H1 (cell line): ENCODE measurements at regions not wholly inside any gene's neighbourhood (a gene's known extent, or its start where the extent isn't known, plus 50 kb on each side); places are given as distances from the start of the nearest gene placed in this dataset.

Experiments used
- CTCF ChIA-PET: fragments of 300-600 bp; sonication (Branson Sonifier 250); formaldehyde crosslinking; loops from one replicate; lab custom pipeline; 2021; ENCODE audit not compliant: partially characterized antibody; lab: Charles Lee
- POLR2A ChIA-PET: fragments of 300-600 bp; sonication (Branson Sonifier 250); formaldehyde crosslinking; loops from one replicate; lab custom pipeline; 2021; ENCODE audit warnings: inconsistent platforms; ENCODE audit not compliant: partially characterized antibody; lab: Charles Lee
- DNase-seq, 2 experiments: peaks; one replicate each; pipeline versions ENCODE4 v3.0.0 to v3.0.0-alpha.2; 2010 to 2022; ENCODE audit warnings: low spot score in 2 of 2, low read depth in 1 of 2, mixed read lengths in 1 of 2
- FAIRE-seq: peaks from 2 replicates; lab custom pipeline; 2011; peaks lifted over from hg19 to GRCh38; lab: Jason Lieb, UNC
- H2AFZ ChIP-seq: 2 replicates; pipeline ENCODE4 v1.8.1; 2012; ENCODE audit warnings: low read length, inconsistent platforms
- H2AK5ac ChIP-seq: 2 replicates; pipeline ENCODE4 v1.6.1; 2013; ENCODE audit warnings: low read depth, low read length
- H2BK120ac ChIP-seq: replicated peaks from 2 replicates; pipeline ENCODE3; 2013; ENCODE audit warnings: low read depth, low read length, inconsistent platforms
- H2BK12ac ChIP-seq: 2 replicates; pipeline ENCODE4 v1.6.1; 2013; ENCODE audit warnings: low read depth, low read length
- H2BK15ac ChIP-seq: 2 replicates; pipeline ENCODE4 v1.6.1; 2013; ENCODE audit warnings: low read length
- H2BK20ac ChIP-seq: 2 replicates; pipeline ENCODE4 v1.6.1; 2013; ENCODE audit warnings: low read length
- H2BK5ac ChIP-seq: 2 replicates; pipeline ENCODE4 v1.6.1; 2013; ENCODE audit warnings: low read depth, low read length
- H3K14ac ChIP-seq: 2 replicates; pipeline ENCODE4 v1.6.1; 2013; ENCODE audit warnings: inconsistent platforms; ENCODE audit not compliant: insufficient read length
- H3K18ac ChIP-seq: 2 replicates; pipeline ENCODE4 v1.6.1; 2013; ENCODE audit warnings: low read length; ENCODE audit errors: extremely low read depth
- H3K23ac ChIP-seq: 2 replicates; pipeline ENCODE4 v1.6.1; 2013; ENCODE audit warnings: inconsistent platforms; ENCODE audit not compliant: insufficient read length
- H3K23me2 ChIP-seq: 2 replicates; pipeline ENCODE4 v1.6.1; 2013; ENCODE audit warnings: low read depth, low read length
- H3K27ac ChIP-seq: 2 replicates; pipeline ENCODE4 v1.6.1; 2011; ENCODE audit warnings: low read depth, low read length, inconsistent platforms
- H3K27me3 ChIP-seq, 4 experiments: replicated peaks in 1 of 4; 1 replicate in 1 of 4; 2 replicates in 3 of 4; pipeline versions ENCODE4 v1.6.1 to v1.8.1; 2011 to 2013; ENCODE audit warnings: low read length in 3 of 4, mild to moderate bottlenecking in 3 of 4, inconsistent platforms in 2 of 4, mixed read lengths in 2 of 4, moderate library complexity in 1 of 4; ENCODE audit not compliant: control insufficient read depth in 3 of 4, insufficient read depth in 3 of 4; ENCODE audit errors: extremely low read depth in 1 of 4
- H3K36me3 ChIP-seq, 4 experiments: 2 replicates each; pipeline versions ENCODE4 v1.6.1 to v1.8.1; 2011 to 2013; ENCODE audit warnings: mild to moderate bottlenecking in 4 of 4, low read length in 3 of 4, moderate library complexity in 2 of 4, control low read depth in 1 of 4, inconsistent platforms in 1 of 4; ENCODE audit not compliant: insufficient read depth in 4 of 4, control insufficient read depth in 2 of 4
- H3K4ac ChIP-seq: replicated peaks from 2 replicates; pipeline ENCODE3; 2013; ENCODE audit warnings: low read length, low read depth, mixed read lengths, inconsistent platforms; ENCODE audit not compliant: insufficient read length
- H3K4me1 ChIP-seq, 4 experiments: replicated peaks in 1 of 4; 1 replicate in 1 of 4; 2 replicates in 3 of 4; pipeline versions ENCODE4 v1.6.1 to v1.8.1; 2011 to 2013; ENCODE audit warnings: low read length in 3 of 4, inconsistent platforms in 2 of 4, mixed read lengths in 1 of 4; ENCODE audit not compliant: insufficient read depth in 4 of 4, control insufficient read depth in 3 of 4
- H3K4me2 ChIP-seq, 2 experiments: 2 replicates each; pipeline versions ENCODE4 v1.6.1 to v1.8.1; 2011 to 2013; ENCODE audit warnings: low read depth in 2 of 2, low read length in 2 of 2, control low read depth in 1 of 2, inconsistent platforms in 1 of 2, mild to moderate bottlenecking in 1 of 2; ENCODE audit not compliant: insufficient read depth in 1 of 2
- H3K4me3 ChIP-seq, 4 experiments: fragments of 200-600, 300-600 bp in 1 of 4; sonication (generic), shearing (Covaris generic), sonication (Bioruptor Twin) in 1 of 4; 2 replicates each; pipeline versions ENCODE4 v1.5.1 to v1.8.1; 2011 to 2016; ENCODE audit warnings: low read length in 4 of 4, low read depth in 3 of 4, control low read depth in 2 of 4, inconsistent platforms in 2 of 4, mild to moderate bottlenecking in 2 of 4, mixed read lengths in 1 of 4, moderate library complexity in 1 of 4; ENCODE audit not compliant: insufficient read depth in 2 of 4; ENCODE audit errors: extremely low read depth in 1 of 4
- H3K56ac ChIP-seq: replicated peaks from 2 replicates; pipeline ENCODE3; 2013; ENCODE audit warnings: low read depth, mild to moderate bottlenecking, mixed read lengths, low read length, inconsistent platforms; ENCODE audit not compliant: insufficient read length
- H3K79me1 ChIP-seq: 2 replicates; pipeline ENCODE4 v1.6.1; 2013; ENCODE audit warnings: low read depth, low read length, control low read depth
- H3K79me2 ChIP-seq, 2 experiments: 2 replicates each; pipeline versions ENCODE4 v1.6.1 to v1.8.1; 2012 to 2013; ENCODE audit warnings: low read length in 2 of 2, mild to moderate bottlenecking in 2 of 2, inconsistent platforms in 1 of 2; ENCODE audit not compliant: insufficient read depth in 2 of 2, control insufficient read depth in 1 of 2
- H3K9ac ChIP-seq, 4 experiments: replicated peaks in 1 of 4; 1 replicate in 1 of 4; 2 replicates in 3 of 4; pipeline versions ENCODE4 v1.6.1 to v1.8.1; 2011 to 2013; ENCODE audit warnings: low read depth in 3 of 4, low read length in 3 of 4, control low read depth in 2 of 4, mild to moderate bottlenecking in 2 of 4, moderate library complexity in 2 of 4, inconsistent platforms in 1 of 4; ENCODE audit errors: extremely low read depth in 1 of 4
- H3K9me3 ChIP-seq, 2 experiments: 2 replicates each; pipeline versions ENCODE4 v1.6.1 to v1.8.1; 2012 to 2013; ENCODE audit warnings: mild to moderate bottlenecking in 2 of 2, moderate library complexity in 2 of 2, control low read depth in 1 of 2, inconsistent platforms in 1 of 2, low read depth in 1 of 2, low read length in 1 of 2, mixed read lengths in 1 of 2; ENCODE audit not compliant: insufficient read depth in 2 of 2
- H4K20me1 ChIP-seq, 2 experiments: replicated peaks in 1 of 2; 2 replicates each; pipeline versions ENCODE3 to v1.8.1; 2011 to 2013; ENCODE audit warnings: inconsistent platforms in 2 of 2, low read length in 2 of 2, mild to moderate bottlenecking in 1 of 2; ENCODE audit not compliant: insufficient read depth in 2 of 2, control insufficient read depth in 1 of 2
- H4K5ac ChIP-seq: 2 replicates; pipeline ENCODE4 v1.6.1; 2013; ENCODE audit warnings: low read length, low read depth, mixed read lengths, inconsistent platforms; ENCODE audit not compliant: insufficient read length
- H4K8ac ChIP-seq: 2 replicates; pipeline ENCODE4 v1.8.0; 2013; ENCODE audit warnings: mild to moderate bottlenecking, moderate library complexity, low read length, inconsistent platforms; ENCODE audit not compliant: insufficient read depth; ENCODE audit errors: extremely low read depth
- H4K91ac ChIP-seq: replicated peaks from 2 replicates; pipeline ENCODE3; 2013; ENCODE audit warnings: low read length, mixed read lengths, inconsistent platforms; ENCODE audit not compliant: insufficient read length
- EZH2 ChIP-seq: fragments of 200-600 bp; sonication (generic); IDR thresholded peaks from 2 replicates; pipeline ENCODE4 v1.7.1; 2012; ENCODE audit warnings: low read depth, mild to moderate bottlenecking, moderate library complexity, low read length, inconsistent platforms; ENCODE audit not compliant: severe bottlenecking
- HDAC6 ChIP-seq: IDR thresholded peaks from one replicate; pipeline ENCODE4 v1.7.1; 2012; ENCODE audit warnings: low read depth, mild to moderate bottlenecking, inconsistent platforms, low read length, moderate library complexity
- RNF2 ChIP-seq: fragments of 200-900, 300-1000 bp; sonication (generic); IDR thresholded peaks from 2 replicates; pipeline ENCODE4 v1.7.1; 2016; ENCODE audit warnings: borderline replicate concordance, low read depth, mild to moderate bottlenecking, antibody characterized with exemption, low read length; ENCODE audit not compliant: poor library complexity, severe bottlenecking; ENCODE audit errors: missing control alignments
- WGBS, 2 experiments: shearing (Covaris generic) in 1 of 2; methylation state at CpG; one replicate each; pipeline versions ENCODE4 v1.1.6 to v1.1.7; 2013 to 2015; ENCODE audit warnings: low lambda C conversion rate in 2 of 2, mixed read lengths in 2 of 2, inconsistent platforms in 1 of 2, low coverage in 1 of 2, missing lambda C conversion rate in 1 of 2; ENCODE audit not compliant: insufficient replicate concordance in 2 of 2, insufficient coverage in 1 of 2, insufficient read length in 1 of 2; ENCODE audit errors: extremely low coverage in 1 of 2, missing lambda C conversion rate in 1 of 2; 5-methylcytosine and 5-hydroxymethylcytosine counted together

GRCh38 chr5:157984611-157985010 lies 125.7 kb upstream of the CLINT1 start:
- no peak overlapping the region for H3K4ac ChIP-seq
- no peak overlapping the region for H2BK20ac ChIP-seq
- WGBS, 2 experiments, result 80% methylated on average over 5 of the region's 5 CpGs; no CpG with 5 or more reads in 1 of the 2 experiments
- H2BK5ac ChIP-seq, result no peak overlapping the region
- no peak overlapping the region for H2BK15ac ChIP-seq
- H4K5ac ChIP-seq, result no peak overlapping the region
- FAIRE-seq (no peak), DNase-seq (no peak)
- no peaks in the 10 kb centered on the region for H4K20me1 ChIP-seq
- H3K4me2 ChIP-seq, result no peak overlapping the region
- no peak overlapping the region for H2AK5ac ChIP-seq
- H3K4me3 ChIP-seq, result no peak overlapping the region
- no peak overlapping the region for H3K18ac ChIP-seq
- H2BK120ac ChIP-seq, result no peak overlapping the region
- H3K79me1 ChIP-seq, result no peaks in the 10 kb centered on the region
- TF ChIP-seq RNF2 (no peak), EZH2 (no peak), HDAC6 (no peak)
- POLR2A ChIA-PET, result no interaction called here
- no peak overlapping the region for H2BK12ac ChIP-seq
- no peaks in the 10 kb centered on the region for H3K23me2 ChIP-seq
- no peak overlapping the region for H3K14ac ChIP-seq
- no peak overlapping the region for H4K8ac ChIP-seq
- no peak overlapping the region for H4K91ac ChIP-seq
- no peak overlapping the region for H3K56ac ChIP-seq
- CTCF ChIA-PET, result interaction anchor here (1.1 kb wide), 1 partner anchor 10 kb away, joined by 4 read pairs; no protein-coding TSS in a partner anchor
- H3K4me1 ChIP-seq, result no peaks in the 10 kb centered on the region
- no peak overlapping the region for H3K9ac ChIP-seq
- no peak overlapping the region for H3K23ac ChIP-seq
- no peaks in the 10 kb centered on the region for H3K36me3 ChIP-seq
- peaks cover 0 to 5% of the 10 kb centered on the region in 2 experiments; a peak in 1 of 4 replicates for H3K9me3 ChIP-seq
- H3K27me3 ChIP-seq, result no peaks in the 10 kb centered on the region
- H3K27ac ChIP-seq, result no peak overlapping the region
- no peaks in the 10 kb centered on the region for H3K79me2 ChIP-seq
- H2AFZ ChIP-seq, result no peak overlapping the region
